HCT116 (cell line): ENCODE measurements at regions not wholly inside any gene's neighbourhood (a gene's known extent, or its start where the extent isn't known, plus 50 kb on each side); places are given as distances from the start of the nearest gene placed in this dataset.

Source experiments
- ATAC-seq: fragments of 200-7000 bp; cut with Tn5 transposase; 2 replicates; pipeline ENCODE4 v1.9.1; 2020; ENCODE audit warnings: mild to moderate bottlenecking, moderate library complexity
- BruUV-seq: library from RNA; stranded (reverse); fragments of 400-500 nt; replicated peaks from 2 replicates; lab custom pipeline; 2021; lab: Mats Ljungman, UMichigan
- CTCF ChIA-PET: fragments of 300-600 bp; sonication (Branson Sonifier 250); formaldehyde crosslinking; loops from one replicate; lab custom pipeline; 2021; ENCODE audit warnings: antibody characterized with exemption; lab: Charles Lee
- POLR2A ChIA-PET: fragments of 300-600, 350-600 bp; sonication (Branson Sonifier 250); formaldehyde crosslinking; loops from one replicate; lab custom pipeline; 2021; ENCODE audit warnings: antibody characterized with exemption; lab: Charles Lee
- RAD21 ChIA-PET, 2 experiments: fragments of 300-600 bp; sonication (Branson Sonifier 250); formaldehyde crosslinking; loops; one replicate each; lab custom pipeline; 2023; ENCODE audit warnings: low total read pairs in 2 of 2; ENCODE audit not compliant: uncharacterized antibody in 2 of 2, unreplicated experiment in 2 of 2, low non-redundant PET in 1 of 2; lab: Charles Lee
- DNase-seq: peaks from one replicate; pipeline ENCODE4 v3.0.0-alpha.2; 2010; ENCODE audit warnings: low read depth, low spot score
- H2AFZ ChIP-seq: fragments of 200-600 bp; shearing (Covaris generic), sonication (generic); 2 replicates; pipeline ENCODE4 v1.6.1; 2017; ENCODE audit warnings: low read depth, mixed run types, mixed read lengths, antibody characterized with exemption, low read length; ENCODE audit not compliant: poor library complexity, severe bottlenecking
- H3K27ac ChIP-seq: 2 replicates; pipeline ENCODE4 v1.5.1; 2012; ENCODE audit warnings: low read depth, low read length
- H3K27me3 ChIP-seq: fragments of 200-600 bp; sonication (generic); 2 replicates; pipeline ENCODE4 v1.6.1; 2016; ENCODE audit warnings: mixed run types, low read length, mixed read lengths; ENCODE audit not compliant: insufficient read depth
- H3K36me3 ChIP-seq, 2 experiments: fragments of 200-500 bp in 1 of 2; fragments of 200-600 bp in 1 of 2; sonication (Bioruptor generic) in 1 of 2; sonication (generic) in 1 of 2; 2 replicates each; pipeline versions ENCODE4 v1.5.1 to v1.6.1; 2014 to 2016; ENCODE audit warnings: low read length in 2 of 2, inconsistent platforms in 1 of 2, mixed read lengths in 1 of 2, mixed run types in 1 of 2; ENCODE audit not compliant: insufficient read depth in 2 of 2, control insufficient read depth in 1 of 2
- H3K4me1 ChIP-seq, 2 experiments: fragments of 200-600 bp in 1 of 2; sonication (generic) in 1 of 2; 2 replicates each; pipeline versions ENCODE4 v1.5.1 to v1.6.1; 2012 to 2017; ENCODE audit warnings: low read length in 2 of 2, inconsistent platforms in 1 of 2, mild to moderate bottlenecking in 1 of 2, mixed read lengths in 1 of 2, mixed run types in 1 of 2, moderate library complexity in 1 of 2; ENCODE audit not compliant: insufficient read depth in 2 of 2, control insufficient read depth in 1 of 2
- H3K4me2 ChIP-seq: fragments of 200-600 bp; sonication (generic); 2 replicates; pipeline ENCODE4 v1.6.1; 2017; ENCODE audit warnings: mixed run types, low read length, mixed read lengths
- H3K4me3 ChIP-seq, 2 experiments: fragments of 200-600 bp in 1 of 2; sonication (generic) in 1 of 2; replicated peaks in 1 of 2; 2 replicates each; pipeline ENCODE4 v1.5.1; 2011 to 2016; ENCODE audit warnings: low read length in 2 of 2, control low read depth in 1 of 2, low read depth in 1 of 2, mild to moderate bottlenecking in 1 of 2, mixed read lengths in 1 of 2, mixed run types in 1 of 2
- H3K79me2 ChIP-seq: fragments of 200-600 bp; sonication (generic); 2 replicates; pipeline ENCODE4 v1.6.1; 2017; ENCODE audit warnings: mild to moderate bottlenecking, mixed run types, low read length, moderate library complexity, mixed read lengths; ENCODE audit not compliant: insufficient read depth
- H3K9ac ChIP-seq: fragments of 200-600 bp; sonication (generic); 2 replicates; pipeline ENCODE4 v1.6.1; 2016; ENCODE audit warnings: low read length, mixed read lengths
- H3K9me2 ChIP-seq: fragments of 200-600 bp; sonication (generic), shearing (Covaris generic); 2 replicates; pipeline ENCODE4 v1.6.1; 2017; ENCODE audit warnings: mixed run types, mild to moderate bottlenecking, moderate library complexity; ENCODE audit not compliant: insufficient read depth
- H3K9me3 ChIP-seq, 2 experiments: fragments of 200-500 bp in 1 of 2; fragments of 200-600 bp in 1 of 2; sonication (Bioruptor generic) in 1 of 2; sonication (generic) in 1 of 2; 2 replicates each; pipeline ENCODE4 v1.6.1; 2014 to 2017; ENCODE audit warnings: low read length in 2 of 2, mixed read lengths in 2 of 2, inconsistent platforms in 1 of 2, low read depth in 1 of 2, mild to moderate bottlenecking in 1 of 2, mixed run types in 1 of 2, moderate library complexity in 1 of 2; ENCODE audit not compliant: control insufficient read depth in 1 of 2, insufficient read depth in 1 of 2
- H4K20me1 ChIP-seq: fragments of 200-600 bp; sonication (generic), shearing (Covaris generic); 2 replicates; pipeline ENCODE4 v1.6.1; 2017; ENCODE audit warnings: mixed run types, mild to moderate bottlenecking, moderate library complexity; ENCODE audit not compliant: insufficient read depth
- ATF3 ChIP-seq: IDR thresholded peaks from 2 replicates; pipeline ENCODE4 v1.6.1; 2012
- CBX3 ChIP-seq: IDR thresholded peaks from 2 replicates; pipeline ENCODE4 v1.6.1; 2012; ENCODE audit warnings: low read depth
- CEBPB ChIP-seq: IDR thresholded peaks from 2 replicates; pipeline ENCODE4 v1.6.1; 2012; ENCODE audit warnings: low read depth
- EGR1 ChIP-seq: IDR thresholded peaks from 2 replicates; pipeline ENCODE4 v1.6.1; 2012; ENCODE audit warnings: low read depth
- ELF1 ChIP-seq: IDR thresholded peaks from 2 replicates; pipeline ENCODE4 v1.6.1; 2012; ENCODE audit warnings: low read depth, borderline replicate concordance
- EZH2 ChIP-seq: fragments of 200-600 bp; sonication (generic); IDR thresholded peaks from 2 replicates; pipeline ENCODE4 v1.6.1; 2017; ENCODE audit warnings: antibody characterized with exemption, mixed run types
- RAD21 ChIP-seq: IDR thresholded peaks from 2 replicates; pipeline ENCODE4 v1.6.1; 2012; ENCODE audit warnings: low read depth, mild to moderate bottlenecking
- SRF ChIP-seq: IDR thresholded peaks from 2 replicates; pipeline ENCODE4 v1.6.1; 2012; ENCODE audit warnings: low read depth
- TCF7L2 ChIP-seq: IDR thresholded peaks from 2 replicates; pipeline ENCODE4 v1.7.0; 2011; ENCODE audit warnings: borderline replicate concordance, inconsistent platforms; ENCODE audit not compliant: insufficient read depth, insufficient read length; ENCODE audit errors: extremely low read depth
- YY1 ChIP-seq: IDR thresholded peaks from 2 replicates; pipeline ENCODE4 v1.6.1; 2011; ENCODE audit warnings: low read length, low read depth, moderate library complexity, mild to moderate bottlenecking; ENCODE audit not compliant: insufficient replicate concordance; ENCODE audit errors: extremely low read depth
- ZFX ChIP-seq: fragments of 450-650 bp; IDR thresholded peaks from 2 replicates; pipeline ENCODE4 v1.6.1; 2017
- ZNF274 ChIP-seq: fragments of 200-500 bp; sonication (Bioruptor generic); IDR thresholded peaks from 2 replicates; pipeline ENCODE4 v1.6.1; 2014; ENCODE audit warnings: mild to moderate bottlenecking, low read depth, low read length, inconsistent platforms
- intact Hi-C: fragments of 100-400 bp; cut with micrococcal nuclease; formaldehyde crosslinking; loops from 2 replicates; pipeline ENCODE4 v1.10.0; 2022
- TF ChIP-seq, protein P1 (sequence below), 3 experiments: fragments of 200-600 bp in 1 of 3; sonication (generic) in 1 of 3; IDR thresholded peaks in 2 of 3; conservative IDR thresholded peaks in 1 of 3; 2 replicates each; pipeline ENCODE4 v1.5.1; 2012 to 2017; ENCODE audit warnings: low read depth in 2 of 3, low read length in 2 of 3, antibody characterized with exemption in 1 of 3, borderline replicate concordance in 1 of 3, control low read depth in 1 of 3, mild to moderate bottlenecking in 1 of 3, mixed read lengths in 1 of 3, mixed run types in 1 of 3, moderate library complexity in 1 of 3; ENCODE audit not compliant: insufficient read depth in 1 of 3
- TF ChIP-seq, protein P2 (sequence below): IDR thresholded peaks from 2 replicates; pipeline ENCODE4 v1.6.1; 2012
- TF ChIP-seq, protein P3 (sequence below): IDR thresholded peaks from 2 replicates; pipeline ENCODE4 v1.6.1; 2012; ENCODE audit warnings: low read depth

DNA sequence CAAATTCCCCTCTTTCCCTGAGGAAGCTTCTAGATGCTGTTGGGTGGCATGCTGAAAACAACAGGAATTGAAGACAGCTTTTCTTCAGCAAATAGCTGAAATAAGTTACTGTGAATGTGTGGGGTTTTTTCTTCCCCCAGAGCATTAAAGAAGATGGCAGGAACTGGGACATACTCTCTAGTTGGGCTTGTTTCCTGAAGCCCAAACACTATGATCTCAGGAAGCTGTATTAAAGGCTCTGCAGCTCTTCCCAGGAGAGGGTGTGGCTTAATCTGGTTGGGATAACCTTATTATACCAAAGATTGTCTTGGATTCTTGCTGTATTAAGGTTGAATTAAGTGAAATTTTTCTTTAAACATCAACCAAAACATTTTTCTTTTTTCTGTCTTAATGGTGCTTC lies 64.9 kb upstream of the LMO4 start:
- Histone ChIP-seq H3K4me2 (no peak overlapping the region), H3K9ac (no peak overlapping the region), H3K36me3 (no peaks in the 10 kb centered on the region), H3K79me2 (no peaks in the 10 kb centered on the region), H2AFZ (no peak overlapping the region), H3K9me3 (no peaks in the 10 kb centered on the region), H3K9me2 (no peaks in the 10 kb centered on the region), H3K4me3 (no peak overlapping the region), H3K4me1 (no peaks in the 10 kb centered on the region), H3K27me3 (no peaks in the 10 kb centered on the region), H3K27ac (no peak overlapping the region), H4K20me1 (no peaks in the 10 kb centered on the region)
- DNase-seq (no peak), ATAC-seq (no peak)
- ChIA-PET CTCF (no interaction called here), RAD21 (no interaction called here), POLR2A (no interaction called here)
- intact Hi-C loops = no loop called here
- no TSS peak for BruUV-seq
- TF ChIP-seq TCF7L2 (no peak), ATF3 (no peak), CEBPB (no peak), CBX3 (no peak), SRF (no peak), EGR1 (no peak), RAD21 (no peak), EZH2 (no peak)
- TF ChIP-seq, protein P1, sequence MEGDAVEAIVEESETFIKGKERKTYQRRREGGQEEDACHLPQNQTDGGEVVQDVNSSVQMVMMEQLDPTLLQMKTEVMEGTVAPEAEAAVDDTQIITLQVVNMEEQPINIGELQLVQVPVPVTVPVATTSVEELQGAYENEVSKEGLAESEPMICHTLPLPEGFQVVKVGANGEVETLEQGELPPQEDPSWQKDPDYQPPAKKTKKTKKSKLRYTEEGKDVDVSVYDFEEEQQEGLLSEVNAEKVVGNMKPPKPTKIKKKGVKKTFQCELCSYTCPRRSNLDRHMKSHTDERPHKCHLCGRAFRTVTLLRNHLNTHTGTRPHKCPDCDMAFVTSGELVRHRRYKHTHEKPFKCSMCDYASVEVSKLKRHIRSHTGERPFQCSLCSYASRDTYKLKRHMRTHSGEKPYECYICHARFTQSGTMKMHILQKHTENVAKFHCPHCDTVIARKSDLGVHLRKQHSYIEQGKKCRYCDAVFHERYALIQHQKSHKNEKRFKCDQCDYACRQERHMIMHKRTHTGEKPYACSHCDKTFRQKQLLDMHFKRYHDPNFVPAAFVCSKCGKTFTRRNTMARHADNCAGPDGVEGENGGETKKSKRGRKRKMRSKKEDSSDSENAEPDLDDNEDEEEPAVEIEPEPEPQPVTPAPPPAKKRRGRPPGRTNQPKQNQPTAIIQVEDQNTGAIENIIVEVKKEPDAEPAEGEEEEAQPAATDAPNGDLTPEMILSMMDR (IDR thresholded peaks at IDR 0.05 in 2 of 3, conservative IDR thresholded peaks at IDR 0.05 in 1 of 3; ENCODE audit: borderline replicate concordance in 1 of 3, insufficient read depth in 1 of 3, low read depth in 2 of 3, low read length in 2 of 3) = no peak

- no TSS peak for BruUV-seq
- Histone ChIP-seq H3K27ac (no peak overlapping the region), H3K9me3 (no peaks in the 10 kb centered on the region), H4K20me1 (no peaks in the 10 kb centered on the region), H3K9me2 (no peaks in the 10 kb centered on the region), H3K4me1 (no peaks in the 10 kb centered on the region), H3K9ac (no peak overlapping the region), H3K27me3 (no peaks in the 10 kb centered on the region), H3K4me3 (no peak overlapping the region), H2AFZ (no peak overlapping the region), H3K4me2 (no peak overlapping the region), H3K36me3 (no peaks in the 10 kb centered on the region), H3K79me2 (no peaks in the 10 kb centered on the region)
- ChIA-PET RAD21 (no interaction called here), POLR2A (no interaction called here), CTCF (no interaction called here)
- DNase-seq = no peak
- intact Hi-C loops = no loop called here
- ATAC-seq = no peak
- TF ChIP-seq ATF3 (no peak), ELF1 (no peak), ZFX (no peak), CEBPB (no peak), YY1 (no peak), EZH2 (no peak), CBX3 (no peak), TCF7L2 (no peak), ZNF274 (no peak)
- TF ChIP-seq, protein P2, sequence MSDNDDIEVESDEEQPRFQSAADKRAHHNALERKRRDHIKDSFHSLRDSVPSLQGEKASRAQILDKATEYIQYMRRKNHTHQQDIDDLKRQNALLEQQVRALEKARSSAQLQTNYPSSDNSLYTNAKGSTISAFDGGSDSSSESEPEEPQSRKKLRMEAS = no peak
- TF ChIP-seq, protein P3, sequence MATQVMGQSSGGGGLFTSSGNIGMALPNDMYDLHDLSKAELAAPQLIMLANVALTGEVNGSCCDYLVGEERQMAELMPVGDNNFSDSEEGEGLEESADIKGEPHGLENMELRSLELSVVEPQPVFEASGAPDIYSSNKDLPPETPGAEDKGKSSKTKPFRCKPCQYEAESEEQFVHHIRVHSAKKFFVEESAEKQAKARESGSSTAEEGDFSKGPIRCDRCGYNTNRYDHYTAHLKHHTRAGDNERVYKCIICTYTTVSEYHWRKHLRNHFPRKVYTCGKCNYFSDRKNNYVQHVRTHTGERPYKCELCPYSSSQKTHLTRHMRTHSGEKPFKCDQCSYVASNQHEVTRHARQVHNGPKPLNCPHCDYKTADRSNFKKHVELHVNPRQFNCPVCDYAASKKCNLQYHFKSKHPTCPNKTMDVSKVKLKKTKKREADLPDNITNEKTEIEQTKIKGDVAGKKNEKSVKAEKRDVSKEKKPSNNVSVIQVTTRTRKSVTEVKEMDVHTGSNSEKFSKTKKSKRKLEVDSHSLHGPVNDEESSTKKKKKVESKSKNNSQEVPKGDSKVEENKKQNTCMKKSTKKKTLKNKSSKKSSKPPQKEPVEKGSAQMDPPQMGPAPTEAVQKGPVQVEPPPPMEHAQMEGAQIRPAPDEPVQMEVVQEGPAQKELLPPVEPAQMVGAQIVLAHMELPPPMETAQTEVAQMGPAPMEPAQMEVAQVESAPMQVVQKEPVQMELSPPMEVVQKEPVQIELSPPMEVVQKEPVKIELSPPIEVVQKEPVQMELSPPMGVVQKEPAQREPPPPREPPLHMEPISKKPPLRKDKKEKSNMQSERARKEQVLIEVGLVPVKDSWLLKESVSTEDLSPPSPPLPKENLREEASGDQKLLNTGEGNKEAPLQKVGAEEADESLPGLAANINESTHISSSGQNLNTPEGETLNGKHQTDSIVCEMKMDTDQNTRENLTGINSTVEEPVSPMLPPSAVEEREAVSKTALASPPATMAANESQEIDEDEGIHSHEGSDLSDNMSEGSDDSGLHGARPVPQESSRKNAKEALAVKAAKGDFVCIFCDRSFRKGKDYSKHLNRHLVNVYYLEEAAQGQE = no peak
Measured at GRCh38 chr1:87264976-87265375, 63.7 kb upstream of the LMO4 start.
